Adrenal gland (tissue), 9 donors: ENCODE measurements at regions not wholly inside any gene's neighbourhood (a gene's known extent, or its start where the extent isn't known, plus 50 kb on each side); places are given as distances from the start of the nearest gene placed in this dataset.

Experiments
- DNase-seq, 7 donors: peaks; one replicate each; pipeline ENCODE4 v3.0.0-alpha.2; 2019 to 2020
- H3K27ac ChIP-seq, 5 donors: fragments of 200-600 bp; sonication (generic) in 4 of 5; 1 replicate in 3 of 5; 2 replicates in 2 of 5; pipeline versions ENCODE4 v1.5.1 to v1.8.0; 2016 to 2020; ENCODE audit warnings: mild to moderate bottlenecking in 1 of 5
- H3K27me3 ChIP-seq: fragments of 200-600 bp; 2 replicates; pipeline ENCODE4 v1.8.0; 2021
- H3K36me3 ChIP-seq, 2 donors: fragments of 200-600 bp; replicated peaks in 1 of 2; 1 replicate in 1 of 2; 2 replicates in 1 of 2; pipeline versions ENCODE4 v1.5.1 to v1.8.0; 2018 to 2022
- H3K4me1 ChIP-seq, 2 donors: fragments of 200-600 bp; replicated peaks in 1 of 2; 1 replicate in 1 of 2; 2 replicates in 1 of 2; pipeline versions ENCODE4 v1.5.1 to v1.8.0; 2018 to 2021
- H3K4me3 ChIP-seq, 4 donors: fragments of 200-600 bp; sonication (generic) in 3 of 4; one replicate each; pipeline ENCODE4 v1.5.1; 2016 to 2018
- H3K9me3 ChIP-seq, 3 donors: fragments of 200-600 bp; sonication (generic) in 1 of 3; replicated peaks in 1 of 3; 1 replicate in 2 of 3; 2 replicates in 1 of 3; pipeline versions ENCODE4 v1.5.1 to v1.8.0; 2016 to 2021
- CTCF ChIP-seq, 6 experiments: fragments of 450-650 bp in 4 of 6; fragments of 200-600 bp in 2 of 6; sonication (generic) in 1 of 6; IDR thresholded peaks; 1 replicate in 5 of 6; 2 replicates in 1 of 6; pipeline versions ENCODE4 v1.5.1 to v1.8.0; 2016 to 2021; ENCODE audit warnings: antibody characterized with exemption in 6 of 6, mild to moderate bottlenecking in 2 of 6, moderate library complexity in 1 of 6
- POLR2A ChIP-seq, 2 donors: fragments of 450-650 bp; IDR thresholded peaks; one replicate each; pipeline ENCODE4 v1.6.1; 2017; ENCODE audit warnings: antibody characterized with exemption in 2 of 2, mild to moderate bottlenecking in 2 of 2, moderate library complexity in 1 of 2
- WGBS, 4 donors: extraction: QIAGEN DNeasy Blood & Tissue Kit in 2 of 4; methylation state at CpG; one replicate each; pipeline versions ENCODE4 v1.1.5 to v1.1.7; 2013 to 2017; 5-methylcytosine and 5-hydroxymethylcytosine counted together
- intact Hi-C, 2 donors: fragments of 100-400 bp; cut with DNase I; formaldehyde crosslinking; loops; one replicate each; pipeline versions ENCODE4 v1.14.1 to v1.15.0; 2022 to 2023
- donor health status: healthy with polysubstance abuse.
- donor health status: Bipolar disorder and iron deficiency.
- donor health status: DM: yes; HTN: yes; CAD: no.
- donor health status: DM: no; HTN: no; CAD: no.
- donor health status: DM: no; HTN: no; CAD: no.

- no peaks in the 10 kb centered on the region for H3K4me1 ChIP-seq
- no peaks in the 10 kb centered on the region for H3K9me3 ChIP-seq
- 85 to 92% (median 89%) methylated on average over 5 of the region's 5 CpGs for WGBS, 4 donors
- no peaks in the 10 kb centered on the region for H3K36me3 ChIP-seq
- H3K27ac ChIP-seq = no peak overlapping the region
- intact Hi-C loops = no loop called here
- H3K4me3 ChIP-seq = no peak overlapping the region
- no peak for DNase-seq
- H3K27me3 ChIP-seq = no peaks in the 10 kb centered on the region
- TF ChIP-seq POLR2A (IDR thresholded peaks at IDR 0.05) (no peak), CTCF (IDR thresholded peaks at IDR 0.05) (no peak)
Observed at GRCh38 chr18:29077344-29077743, 900.4 kb upstream of the CDH2 start.

- intact Hi-C loops = no loop called here
- no peak overlapping the region for H3K4me3 ChIP-seq
Observed at GRCh38 chr18:29076645-29077044, 899.7 kb upstream of the CDH2 start.

GRCh38 chr18:29074147-29074546, 897.2 kb upstream of the CDH2 start:
- H3K9me3 ChIP-seq = no peaks in the 10 kb centered on the region
- TF ChIP-seq POLR2A (IDR thresholded peaks at IDR 0.05) = no peak
- no peak for TF ChIP-seq CTCF (IDR thresholded peaks at IDR 0.05)
- H3K27me3 ChIP-seq = no peaks in the 10 kb centered on the region
- DNase-seq = no peak
- H3K27ac ChIP-seq = no peak overlapping the region
- no peaks in the 10 kb centered on the region for H3K36me3 ChIP-seq
- intact Hi-C loops = no loop called here
- H3K4me1 ChIP-seq = no peaks in the 10 kb centered on the region
- 46 to 61% (median 56%) methylated on average over 2 of the region's 2 CpGs for whole genome bisulfite sequencing, 4 donors
- H3K4me3 ChIP-seq = no peak overlapping the region

More at GRCh38 chr18:29076645-29077044, 899.7 kb upstream of the CDH2 start:
- DNase-seq = no peak
- Histone ChIP-seq H3K36me3 (no peaks in the 10 kb centered on the region), H3K9me3 (no peaks in the 10 kb centered on the region), H3K4me1 (no peaks in the 10 kb centered on the region), H3K27ac (no peak overlapping the region), H3K27me3 (no peaks in the 10 kb centered on the region)
- WGBS, 4 donors = 59 to 69% (median 68%) methylated on average over 2 of the region's 2 CpGs
- TF ChIP-seq CTCF (IDR thresholded peaks at IDR 0.05) (no peak), POLR2A (IDR thresholded peaks at IDR 0.05) (no peak)

GRCh38 chr18:29071869-29072268, 894.9 kb upstream of the CDH2 start:
- Histone ChIP-seq H3K27me3 (no peaks in the 10 kb centered on the region), H3K4me1 (no peaks in the 10 kb centered on the region), H3K36me3 (no peaks in the 10 kb centered on the region), H3K9me3 (no peaks in the 10 kb centered on the region), H3K4me3 (no peak overlapping the region), H3K27ac (no peak overlapping the region)
- DNase-seq = no peak
- intact Hi-C loops = no loop called here
- WGBS, 4 donors = 58 to 70% (median 67%) methylated on average over 2 of the region's 2 CpGs
- TF ChIP-seq POLR2A (IDR thresholded peaks at IDR 0.05) (no peak), CTCF (IDR thresholded peaks at IDR 0.05) (no peak)
